SU-DHL-6 (cell line): ENCODE measurements at regions not wholly inside any gene's neighbourhood (a gene's known extent, or its start where the extent isn't known, plus 50 kb on each side); places are given as distances from the start of the nearest gene placed in this dataset.

Experiments
- H2AFZ ChIP-seq: fragments of 200-600 bp; sonication (generic); 2 replicates; pipeline ENCODE4 v1.6.1; 2014; ENCODE audit warnings: low read depth, mild to moderate bottlenecking, moderate library complexity, mixed read lengths, antibody characterized with exemption, low read length; ENCODE audit not compliant: severe bottlenecking
- H3F3A ChIP-seq: fragments of 200-600 bp; shearing (Covaris generic); 2 replicates; pipeline ENCODE4 v1.6.0; 2016; ENCODE audit warnings: antibody characterized with exemption, mild to moderate bottlenecking; ENCODE audit not compliant: insufficient read depth
- H3K27ac ChIP-seq: fragments of 200-600 bp; sonication (generic); 2 replicates; pipeline ENCODE4 v1.5.1; 2016; ENCODE audit warnings: low read depth, mild to moderate bottlenecking, low read length, moderate library complexity, mixed read lengths
- H3K27me3 ChIP-seq: fragments of 200-600 bp; sonication (generic), shearing (Covaris generic); 2 replicates; pipeline ENCODE4 v1.6.0; 2014; ENCODE audit warnings: mild to moderate bottlenecking, low read length
- H3K36me3 ChIP-seq: fragments of 200-600 bp; sonication (generic); 2 replicates; pipeline ENCODE4 v1.6.1; 2014; ENCODE audit warnings: mild to moderate bottlenecking, low read length, mixed read lengths
- H3K4me2 ChIP-seq: fragments of 300-600, 200-600 bp; shearing (Covaris generic), sonication (generic); 2 replicates; pipeline ENCODE4 v1.6.0; 2014; ENCODE audit warnings: low read length, low read depth, mild to moderate bottlenecking; ENCODE audit not compliant: poor library complexity, severe bottlenecking
- H3K4me3 ChIP-seq: fragments of 200-600 bp; sonication (generic); 2 replicates; pipeline ENCODE4 v1.5.1; 2014; ENCODE audit warnings: antibody characterized with exemption, low read length, mild to moderate bottlenecking, mixed read lengths; ENCODE audit not compliant: insufficient read depth, poor library complexity, severe bottlenecking
- H3K79me2 ChIP-seq: fragments of 200-600 bp; sonication (generic); 2 replicates; pipeline ENCODE4 v1.6.1; 2014; ENCODE audit warnings: mild to moderate bottlenecking, low read length, moderate library complexity; ENCODE audit not compliant: insufficient read depth
- H3K9ac ChIP-seq: fragments of 200-600 bp; sonication (generic); 2 replicates; pipeline ENCODE4 v1.7.0; 2014; ENCODE audit warnings: mild to moderate bottlenecking, low read length
- H3K9me2 ChIP-seq: fragments of 200-600 bp; sonication (generic); replicated peaks from 2 replicates; pipeline ENCODE4 v1.6.1; 2014; ENCODE audit warnings: low read length; ENCODE audit not compliant: insufficient read depth
- H3K9me3 ChIP-seq: fragments of 200-600 bp; sonication (generic); 2 replicates; pipeline ENCODE4 v1.6.1; 2014; ENCODE audit warnings: low read length, mixed read lengths; ENCODE audit not compliant: insufficient read depth
- H4K20me1 ChIP-seq: fragments of 200-600 bp; sonication (generic); 2 replicates; pipeline ENCODE4 v1.6.1; 2014; ENCODE audit warnings: low read depth, mild to moderate bottlenecking, antibody characterized with exemption, low read length, moderate library complexity, mixed read lengths
- EZH2phosphoT487 ChIP-seq: fragments of 200-600 bp; sonication (generic), shearing (Covaris generic); conservative IDR thresholded peaks from 2 replicates; pipeline ENCODE4 v1.6.1; 2018; ENCODE audit warnings: mild to moderate bottlenecking, antibody characterized with exemption, low read length, moderate library complexity, mixed read lengths
- TF ChIP-seq, protein P1 (sequence below): fragments of 200-600 bp; sonication (generic); IDR thresholded peaks from one replicate; pipeline ENCODE4 v1.5.1; 2017; ENCODE audit warnings: antibody characterized with exemption, mild to moderate bottlenecking, low read length, moderate library complexity; ENCODE audit not compliant: insufficient read depth, poor library complexity, severe bottlenecking

- H3K9me3 ChIP-seq, result no peaks in the 10 kb centered on the region
- TF ChIP-seq EZH2phosphoT487, result no peak
- TF ChIP-seq, protein P1, sequence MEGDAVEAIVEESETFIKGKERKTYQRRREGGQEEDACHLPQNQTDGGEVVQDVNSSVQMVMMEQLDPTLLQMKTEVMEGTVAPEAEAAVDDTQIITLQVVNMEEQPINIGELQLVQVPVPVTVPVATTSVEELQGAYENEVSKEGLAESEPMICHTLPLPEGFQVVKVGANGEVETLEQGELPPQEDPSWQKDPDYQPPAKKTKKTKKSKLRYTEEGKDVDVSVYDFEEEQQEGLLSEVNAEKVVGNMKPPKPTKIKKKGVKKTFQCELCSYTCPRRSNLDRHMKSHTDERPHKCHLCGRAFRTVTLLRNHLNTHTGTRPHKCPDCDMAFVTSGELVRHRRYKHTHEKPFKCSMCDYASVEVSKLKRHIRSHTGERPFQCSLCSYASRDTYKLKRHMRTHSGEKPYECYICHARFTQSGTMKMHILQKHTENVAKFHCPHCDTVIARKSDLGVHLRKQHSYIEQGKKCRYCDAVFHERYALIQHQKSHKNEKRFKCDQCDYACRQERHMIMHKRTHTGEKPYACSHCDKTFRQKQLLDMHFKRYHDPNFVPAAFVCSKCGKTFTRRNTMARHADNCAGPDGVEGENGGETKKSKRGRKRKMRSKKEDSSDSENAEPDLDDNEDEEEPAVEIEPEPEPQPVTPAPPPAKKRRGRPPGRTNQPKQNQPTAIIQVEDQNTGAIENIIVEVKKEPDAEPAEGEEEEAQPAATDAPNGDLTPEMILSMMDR, result no peak
- H3K9me2 ChIP-seq, result no peaks in the 10 kb centered on the region
- H3K4me2 ChIP-seq, result no peak overlapping the region
- no peak overlapping the region for H2AFZ ChIP-seq
- no peaks in the 10 kb centered on the region for H3K27me3 ChIP-seq
- no peaks in the 10 kb centered on the region for H3F3A ChIP-seq
- no peaks in the 10 kb centered on the region for H3K36me3 ChIP-seq
- no peaks in the 10 kb centered on the region for H3K79me2 ChIP-seq
- H4K20me1 ChIP-seq, result no peaks in the 10 kb centered on the region
- H3K4me3 ChIP-seq, result no peak overlapping the region
- no peak overlapping the region for H3K27ac ChIP-seq
- no peak overlapping the region for H3K9ac ChIP-seq
Measured at GRCh38 chr10:6969659-6970058, 389.6 kb upstream of the PRKCQ start.

GRCh38 chr10:6964543-6964942 lies 384.5 kb upstream of the PRKCQ start:
- Histone ChIP-seq H3K9me2 (no peaks in the 10 kb centered on the region), H4K20me1 (no peaks in the 10 kb centered on the region), H2AFZ (no peak overlapping the region), H3K27me3 (no peaks in the 10 kb centered on the region), H3K36me3 (no peaks in the 10 kb centered on the region), H3K9me3 (no peaks in the 10 kb centered on the region), H3K4me2 (no peak overlapping the region), H3K4me3 (no peak overlapping the region), H3F3A (no peaks in the 10 kb centered on the region), H3K9ac (no peak overlapping the region), H3K27ac (no peak overlapping the region), H3K79me2 (no peaks in the 10 kb centered on the region)
- TF ChIP-seq, protein P1, result no peak
- TF ChIP-seq EZH2phosphoT487, result no peak

GRCh38 chr10:6962576-6962975 lies 382.5 kb upstream of the PRKCQ start:
- no peak overlapping the region for H3K9ac ChIP-seq

More at GRCh38 chr10:6962576-6962975, 382.5 kb upstream of the PRKCQ start:
- TF ChIP-seq EZH2phosphoT487, result no peak
- TF ChIP-seq, protein P1, result no peak
- no peak overlapping the region for H3K4me2 ChIP-seq
- no peak overlapping the region for H3K4me3 ChIP-seq
- H3K79me2 ChIP-seq, result no peaks in the 10 kb centered on the region
- H4K20me1 ChIP-seq, result no peaks in the 10 kb centered on the region
- H3K9me3 ChIP-seq, result no peaks in the 10 kb centered on the region
- H3K27me3 ChIP-seq, result no peaks in the 10 kb centered on the region
- no peaks in the 10 kb centered on the region for H3K36me3 ChIP-seq
- no peak overlapping the region for H2AFZ ChIP-seq
- no peak overlapping the region for H3K27ac ChIP-seq
- H3K9me2 ChIP-seq, result no peaks in the 10 kb centered on the region
- H3F3A ChIP-seq, result no peaks in the 10 kb centered on the region
